Breast epithelium (tissue), 3 donors: ENCODE measurements at regions not wholly inside any gene's neighbourhood (a gene's known extent, or its start where the extent isn't known, plus 50 kb on each side); places are given as distances from the start of the nearest gene placed in this dataset.

Experiments used
- CTCF ChIP-seq, 3 donors: fragments of 450-650 bp; IDR thresholded peaks; one replicate each; pipeline ENCODE4 v1.5.1; 2016 to 2017; ENCODE audit warnings: antibody characterized with exemption in 3 of 3, mild to moderate bottlenecking in 3 of 3, moderate library complexity in 3 of 3
- POLR2AphosphoS5 ChIP-seq, 3 donors: sonication (generic); formaldehyde crosslinking; IDR thresholded peaks; one replicate each; pipeline ENCODE4 v1.6.1; 2017; ENCODE audit warnings: antibody characterized with exemption in 3 of 3

- no peak for TF ChIP-seq CTCF (IDR thresholded peaks at IDR 0.05)
- no peak for TF ChIP-seq POLR2AphosphoS5 (IDR thresholded peaks at IDR 0.05)
These were observed 268.2 kb upstream of the SSTR1 start for GRCh38 chr14:37939442-37940028.
